ENCODE measurements at regions not wholly inside any gene's neighbourhood (a gene's known extent, or its start where the extent isn't known, plus 50 kb on each side); places are given as distances from the start of the nearest gene placed in this dataset.
"Not testable (repeated sequence)": the region's sequence is repeated elsewhere in the genome, so short reads cannot be mapped to it uniquely, and the experiment has no call there.

DNA sequence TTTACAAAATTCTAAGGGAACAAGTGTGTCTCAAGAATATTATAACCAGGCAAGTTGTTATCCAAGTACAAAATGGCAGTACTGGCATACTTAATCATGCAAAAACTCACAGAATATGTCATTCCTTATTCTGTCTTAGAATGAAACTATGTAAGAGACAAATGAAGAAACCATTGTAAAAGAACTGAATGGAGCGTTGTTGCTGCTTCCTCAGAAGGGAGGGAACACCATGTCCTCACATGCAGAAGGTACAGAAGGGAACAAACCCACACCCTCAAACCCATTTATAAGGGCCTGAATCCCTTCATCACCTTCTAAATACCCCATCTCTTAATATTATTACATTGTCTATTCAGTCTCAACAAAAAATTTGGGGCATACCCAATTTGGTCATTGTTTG is 960.0 kb downstream of the LTN1 start:
- not testable (repeated sequence) for DNase-seq

DNA sequence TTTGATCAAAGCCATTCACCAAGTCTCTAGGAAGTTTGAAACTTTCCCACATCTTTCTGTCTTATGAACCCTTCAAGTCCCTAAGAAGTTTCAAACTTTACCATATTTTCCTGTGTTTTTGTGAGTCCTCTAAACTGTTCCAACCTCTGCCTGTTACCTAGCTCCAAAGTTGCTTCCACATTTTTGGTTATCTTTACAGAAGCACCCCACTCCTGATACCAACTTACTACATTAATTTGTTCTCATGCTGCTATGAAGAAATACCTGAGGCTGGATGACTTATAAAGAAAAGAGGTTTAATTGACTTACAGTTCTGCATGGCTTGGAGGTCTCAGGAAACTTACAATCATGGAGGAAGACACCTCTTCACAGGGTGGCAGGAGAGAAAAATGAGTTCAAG is 961.6 kb downstream of the LTN1 start:
- not testable (repeated sequence) for DNase-seq

DNA sequence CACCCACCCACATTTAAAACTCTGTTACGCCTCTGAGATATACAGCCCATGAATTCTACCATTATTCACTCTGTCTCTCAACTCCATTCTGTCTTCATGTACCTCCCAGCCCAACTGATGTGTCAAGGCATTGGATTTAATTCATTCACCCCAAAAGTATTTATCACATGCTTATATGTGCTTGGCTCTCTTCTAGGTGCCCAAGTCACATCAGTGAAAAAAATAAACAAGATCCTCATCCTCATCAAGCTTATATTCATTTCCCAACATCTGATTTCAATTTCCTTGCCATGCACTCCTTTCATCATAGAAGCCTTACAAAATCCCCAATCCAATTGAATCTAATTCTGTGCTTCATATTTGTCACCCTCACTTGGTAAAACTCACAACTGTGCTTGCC is 967.6 kb downstream of the LTN1 start:
- no peak for DNase-seq

DNA sequence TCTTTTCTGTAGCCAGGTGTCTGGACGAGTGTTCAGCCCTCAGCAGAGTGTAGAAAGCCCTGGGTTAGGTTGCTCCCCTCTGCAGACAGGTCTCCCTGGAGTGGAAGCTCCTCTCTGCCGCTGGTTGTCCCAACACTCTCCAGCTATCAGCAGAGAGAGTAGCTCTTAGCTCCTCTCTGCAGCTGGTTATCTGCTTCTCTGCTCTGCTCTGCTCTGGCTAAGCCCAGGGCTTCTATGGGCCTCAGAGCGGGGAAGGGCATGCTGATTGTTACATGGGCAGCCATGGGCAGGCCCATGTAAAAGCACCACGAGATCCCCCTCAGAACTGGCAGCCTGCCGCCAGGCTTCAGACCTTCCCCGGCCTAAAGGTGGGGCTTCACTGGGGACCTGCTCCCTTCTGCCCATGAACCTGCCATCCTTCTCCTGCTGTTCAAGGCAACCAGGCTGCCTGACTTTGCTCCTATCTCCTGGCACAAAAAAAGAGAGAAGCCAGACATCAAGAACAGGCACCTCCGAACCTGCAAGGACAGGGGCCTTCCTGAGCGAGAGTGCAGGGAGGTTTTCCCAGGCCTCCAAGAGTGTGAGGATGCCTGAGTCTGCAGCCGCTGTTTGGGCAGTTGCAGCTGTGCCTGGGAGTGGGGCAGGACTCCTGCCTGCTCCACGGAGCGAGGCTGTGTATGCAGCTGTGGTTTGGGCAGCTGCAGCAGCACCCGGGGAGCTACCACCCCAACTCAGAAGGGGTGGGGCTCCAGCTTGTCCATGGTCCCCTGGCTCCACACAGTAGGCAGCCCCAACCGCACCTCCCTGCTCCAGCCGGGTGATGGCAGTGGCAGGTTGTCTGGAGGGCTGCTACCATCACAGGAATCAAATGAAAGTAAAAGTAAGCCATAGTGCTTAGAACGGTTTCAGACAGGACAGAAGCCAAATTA is 973.7 kb downstream of the LTN1 start:
- DNase-seq = no peak

DNA sequence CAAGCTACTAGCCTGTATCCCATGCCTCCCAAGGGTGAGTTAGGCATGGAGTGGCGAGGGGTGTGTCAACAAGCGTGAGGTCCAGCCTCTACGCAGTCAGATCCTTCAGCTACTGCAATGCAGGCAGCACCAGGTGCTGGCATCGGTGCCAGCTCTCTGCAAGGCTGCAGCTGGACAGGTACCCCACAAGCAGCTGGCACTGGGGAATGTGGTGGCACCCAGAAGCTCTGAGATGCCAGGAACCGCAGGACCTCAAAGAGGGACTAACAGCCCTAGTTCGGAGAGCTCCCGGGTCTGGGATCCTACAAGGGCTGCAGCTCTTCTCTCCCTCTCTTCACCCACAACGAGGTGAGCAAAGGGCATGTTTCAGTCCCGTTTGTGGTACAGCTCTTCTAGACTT is 974.5 kb downstream of the LTN1 start:
- no peak for DNase-seq

DNA sequence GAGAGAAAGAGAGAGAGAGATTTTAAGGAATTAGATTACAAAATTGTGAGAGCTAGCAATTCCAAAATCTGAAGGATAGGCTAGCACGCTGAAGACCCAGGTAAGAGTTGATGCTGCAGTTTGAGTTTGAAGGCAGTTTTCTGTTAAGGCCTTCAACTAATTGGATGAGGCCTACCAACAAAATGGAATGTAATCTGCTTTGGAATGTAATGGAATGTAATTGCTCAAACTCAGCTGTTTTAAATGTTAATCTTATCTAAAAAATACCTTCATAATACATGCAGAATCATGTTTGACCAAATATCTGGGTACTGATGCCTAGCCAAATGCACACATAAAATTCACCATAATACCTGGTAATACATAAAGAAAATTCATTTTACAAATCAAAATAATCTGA is 976.1 kb downstream of the LTN1 start:
- no peak for DNase-seq

DNA sequence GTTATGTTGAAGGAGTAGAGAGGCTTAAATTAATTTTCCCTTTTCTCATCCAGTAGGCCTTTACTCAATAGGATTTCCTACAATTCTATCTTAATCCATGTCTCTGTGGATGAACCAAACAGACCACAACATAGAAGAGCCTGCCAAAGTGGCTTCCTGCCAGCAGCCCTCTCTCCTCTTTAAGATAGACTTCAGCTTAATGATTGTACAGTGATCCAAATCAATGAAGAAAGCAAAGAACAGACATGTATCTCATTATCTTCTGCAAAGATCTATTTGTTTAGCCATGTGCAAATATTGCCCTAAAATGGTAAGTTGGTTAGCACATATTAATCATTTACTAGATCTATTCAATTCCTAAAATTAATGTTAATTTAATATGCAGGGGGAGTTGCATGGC is 979.6 kb downstream of the LTN1 start:
- DNase-seq = not testable (repeated sequence)

DNA sequence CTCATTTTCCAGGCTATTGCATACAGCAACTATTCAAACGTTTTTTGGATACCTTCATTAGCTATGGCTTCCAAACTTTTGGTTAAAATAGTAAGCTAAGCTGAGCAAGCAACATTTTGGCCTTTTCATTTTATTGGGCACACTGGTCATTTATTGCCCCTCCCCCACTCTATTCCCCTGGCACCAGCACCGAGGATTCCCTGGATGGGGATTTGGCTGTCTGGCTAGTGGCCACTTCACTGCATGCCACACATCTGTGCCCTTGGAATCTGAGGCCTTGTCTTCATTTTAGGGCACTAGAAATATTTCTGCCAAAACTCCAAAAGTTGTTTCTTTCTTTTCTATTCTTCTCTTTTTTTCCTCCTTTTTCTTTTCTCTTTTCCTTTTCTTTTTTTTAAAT is 980.7 kb downstream of the LTN1 start:
- DNase-seq = not testable (repeated sequence)

DNA sequence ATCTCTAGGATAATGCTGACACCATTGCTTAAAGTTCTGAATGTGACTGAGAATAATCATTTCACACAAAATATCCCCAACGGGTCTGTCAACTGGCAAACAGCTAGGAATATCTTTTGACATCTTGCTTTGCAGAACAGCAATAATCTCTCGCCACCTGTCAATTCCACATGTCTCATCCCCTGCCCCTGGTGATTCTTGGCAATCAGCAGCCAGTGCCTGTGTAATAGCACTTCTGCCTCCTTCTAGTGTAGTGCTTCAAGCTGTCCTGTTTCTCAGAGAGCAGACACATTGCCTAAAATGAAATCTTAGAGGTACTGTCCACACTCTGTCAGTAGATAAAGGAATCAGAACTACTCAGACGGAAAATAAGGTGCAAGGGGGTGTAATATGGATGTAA is 984.4 kb downstream of the LTN1 start:
- not testable (repeated sequence) for DNase-seq

DNA sequence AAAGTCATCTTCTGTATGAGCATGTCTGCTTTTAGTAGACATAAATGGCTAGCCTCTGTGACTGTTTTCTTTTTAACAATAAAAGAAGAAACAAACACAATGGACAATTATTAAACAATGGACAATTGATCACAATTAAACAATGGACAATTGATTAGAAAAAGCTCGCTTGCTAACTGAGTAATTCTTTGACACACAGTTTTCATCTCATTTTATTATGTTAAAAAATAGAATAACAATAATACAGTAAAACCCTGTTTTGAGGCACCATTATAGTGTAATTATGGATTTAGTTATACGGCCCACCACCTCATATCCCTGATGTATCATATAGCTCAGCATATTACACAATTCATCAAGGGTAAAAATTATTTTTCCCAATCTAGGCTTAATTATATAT is 989.0 kb downstream of the LTN1 start:
- DNase-seq = not testable (repeated sequence)

DNA sequence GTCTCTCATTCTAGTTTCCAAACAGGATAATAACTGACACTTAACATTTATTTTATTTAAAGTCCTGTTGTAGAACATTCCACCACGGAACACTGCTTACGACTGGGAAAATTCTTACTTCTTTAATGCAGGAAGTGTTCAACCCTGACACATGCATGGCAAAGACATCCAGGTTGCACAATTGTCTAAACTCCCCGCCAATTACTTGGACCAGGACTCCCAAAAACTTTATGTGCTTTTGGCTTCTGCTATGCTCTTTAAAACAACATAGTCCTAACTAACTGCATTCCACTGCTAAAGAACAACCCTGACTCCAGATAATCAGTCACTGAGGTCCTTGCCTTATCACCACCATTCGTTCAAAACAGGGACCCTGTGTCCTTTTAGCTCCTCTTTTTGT is 995.8 kb downstream of the LTN1 start:
- not testable (repeated sequence) for DNase-seq

DNA sequence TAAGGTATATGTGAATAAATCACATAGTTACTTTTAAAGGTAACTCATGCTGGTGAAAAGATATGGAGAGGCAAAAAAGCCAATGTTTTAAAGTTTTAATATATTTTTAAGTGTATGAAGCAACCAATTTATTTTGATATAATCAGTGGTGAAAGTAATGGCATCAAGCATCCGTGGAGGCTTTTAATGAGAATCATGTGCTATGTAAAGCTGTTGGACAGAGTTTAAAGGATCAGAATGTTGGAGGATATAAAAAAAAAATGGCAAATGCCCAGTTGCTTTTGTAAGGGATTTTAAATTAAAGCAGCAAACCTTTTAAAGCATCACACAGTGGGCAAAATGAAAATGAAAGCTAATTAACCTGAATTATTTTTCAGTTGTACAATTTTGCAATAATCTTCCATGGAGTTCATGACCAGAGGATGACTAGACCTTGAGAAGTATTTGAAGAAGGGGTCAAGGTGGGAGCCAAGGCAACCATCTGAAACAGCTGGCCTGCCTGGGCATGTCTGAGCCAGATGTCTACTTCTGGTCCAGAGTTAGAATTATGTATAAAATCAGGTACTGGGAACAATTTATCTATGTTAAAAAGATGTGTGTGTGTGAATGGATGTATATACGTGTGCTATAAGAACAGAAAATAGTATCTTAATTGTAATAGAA is 1007.9 kb downstream of the LTN1 start:
- not testable (repeated sequence) for DNase-seq

DNA sequence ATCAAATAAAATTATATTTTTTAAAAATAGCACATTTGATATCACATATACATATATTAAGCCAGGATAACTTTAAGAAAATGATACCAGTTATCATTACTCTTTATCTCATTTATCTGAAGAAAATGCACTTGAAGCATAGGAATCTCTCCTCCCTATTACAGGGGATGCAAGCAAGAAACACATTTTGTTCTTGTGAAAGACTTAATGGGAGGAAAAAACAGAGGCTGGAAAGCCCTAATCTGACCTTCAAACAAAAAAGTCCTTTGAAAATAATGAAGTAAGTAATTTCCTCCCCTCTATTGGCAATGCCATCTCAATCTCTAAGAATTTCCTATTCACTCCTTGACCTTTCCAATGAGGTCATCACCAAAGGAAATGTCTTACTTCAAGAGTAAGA is 1012.6 kb upstream of the ADAMTS5 start:
- not testable (repeated sequence) for DNase-seq

DNA sequence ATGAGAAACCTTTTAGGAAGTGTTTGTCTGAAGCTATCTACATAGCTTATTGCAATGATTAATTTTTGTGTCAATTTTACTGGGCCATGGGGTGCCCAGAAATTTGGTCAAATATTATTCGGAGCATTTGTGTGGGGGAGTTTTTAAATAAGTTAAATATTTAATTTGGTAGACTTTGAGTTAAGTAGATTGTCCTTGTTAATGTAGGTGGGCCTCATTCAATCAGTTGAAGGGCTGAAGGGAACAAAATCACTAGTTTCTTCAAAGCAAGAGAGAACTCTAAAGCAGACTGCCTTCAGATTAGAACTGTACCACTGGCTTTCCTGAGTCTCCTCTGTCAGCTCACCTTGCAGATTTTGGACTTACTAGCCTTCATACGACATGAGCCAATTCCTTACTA is 1008.6 kb upstream of the ADAMTS5 start:
- DNase-seq = no peak

DNA sequence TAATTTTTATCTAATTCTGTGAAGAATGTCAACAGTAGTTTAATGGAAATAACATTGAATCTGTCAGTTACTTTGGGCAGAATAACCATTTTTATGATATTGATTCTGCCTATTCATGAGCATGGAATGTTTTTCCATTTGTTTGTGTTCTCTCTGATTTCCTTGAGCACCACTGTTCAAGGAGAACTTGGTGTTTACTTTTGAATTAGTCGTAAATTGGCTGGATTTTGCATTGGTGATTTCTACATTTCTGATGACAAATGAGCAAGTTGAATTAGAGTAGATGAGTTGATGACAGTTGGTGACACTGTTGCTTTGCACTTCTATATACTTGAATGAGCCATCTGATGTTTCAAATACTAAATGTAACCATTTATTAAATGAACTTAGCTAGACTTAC is 1007.3 kb upstream of the ADAMTS5 start:
- not testable (repeated sequence) for DNase-seq

DNA sequence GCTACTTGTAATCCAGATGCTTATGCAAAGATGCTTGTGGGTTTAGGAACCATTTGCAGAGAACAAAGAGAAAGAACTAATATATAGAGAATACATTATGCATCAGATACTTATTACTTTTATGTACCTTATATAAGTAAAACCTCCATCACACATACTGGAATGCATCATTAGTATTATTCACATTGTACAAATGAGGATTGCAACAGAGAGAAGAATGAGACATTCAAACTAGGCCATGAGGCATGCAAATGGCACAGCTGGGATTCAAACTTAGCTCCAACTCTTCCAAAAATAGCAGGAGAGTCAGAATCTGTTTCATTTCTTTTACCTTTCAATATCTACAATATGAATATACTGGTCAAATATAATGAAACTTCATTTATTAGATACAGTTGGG is 1001.4 kb upstream of the ADAMTS5 start:
- not testable (repeated sequence) for DNase-seq

DNA sequence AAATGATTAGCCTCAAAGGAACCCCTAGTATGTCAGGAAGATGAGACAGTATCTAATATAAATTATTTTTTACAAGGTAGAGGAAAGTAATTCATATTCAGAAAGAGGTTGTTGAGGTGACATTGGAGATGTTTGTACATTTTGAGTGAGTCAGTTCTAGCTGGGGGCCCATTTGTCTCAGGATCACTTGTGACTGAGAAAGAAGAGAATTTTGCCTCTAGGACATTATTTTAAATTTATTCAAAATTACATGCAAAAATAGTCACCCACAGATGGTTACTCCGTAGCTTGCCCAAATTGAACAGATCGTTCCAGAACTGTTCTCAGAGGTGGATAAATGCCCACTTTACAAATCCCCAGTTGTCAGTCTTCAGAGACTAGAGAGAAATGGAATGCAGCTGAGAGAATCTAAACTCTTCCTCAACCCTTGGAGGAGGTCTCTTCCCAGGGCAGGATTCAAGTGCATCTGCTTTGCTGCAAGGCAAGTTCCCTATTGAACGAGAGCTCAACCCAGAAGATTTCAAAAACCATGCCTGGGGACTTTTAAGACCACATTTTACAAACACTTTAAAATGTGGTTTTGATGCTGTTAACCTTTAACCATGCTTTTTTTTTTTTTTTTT is 987.8 kb upstream of the ADAMTS5 start:
- no peak for DNase-seq

DNA sequence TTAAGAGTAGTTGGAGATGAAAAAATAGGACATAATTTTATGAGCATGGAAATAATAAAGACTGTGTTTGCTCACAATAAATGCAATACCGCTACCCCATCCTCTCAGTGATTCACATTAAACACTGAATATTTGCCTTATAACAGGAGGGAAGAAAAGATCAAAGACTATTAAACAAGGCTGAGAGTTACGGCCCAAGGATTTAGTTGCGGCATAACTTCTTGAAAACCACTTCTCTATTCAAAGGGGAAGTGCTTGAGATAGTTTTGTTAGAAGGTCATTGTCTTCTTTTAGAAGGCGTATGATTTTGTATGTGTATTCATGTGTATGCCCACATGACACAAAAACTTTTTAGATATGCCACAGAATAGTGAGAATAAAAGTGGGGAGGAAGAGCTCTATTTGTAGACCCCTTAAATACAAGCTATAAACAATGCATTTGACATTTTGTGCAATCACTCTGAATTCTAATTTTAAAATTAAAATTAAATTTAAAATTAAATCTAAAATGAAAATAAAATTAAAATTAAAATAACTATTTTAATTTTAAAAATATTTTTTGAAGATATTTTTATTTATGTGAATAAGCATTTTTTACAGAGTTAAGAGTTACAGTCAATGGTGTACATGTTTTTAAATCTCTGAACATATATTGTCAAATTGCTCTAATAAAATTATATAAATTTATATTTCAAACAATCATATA is 986.6 kb upstream of the ADAMTS5 start:
- DNase-seq = no peak

DNA sequence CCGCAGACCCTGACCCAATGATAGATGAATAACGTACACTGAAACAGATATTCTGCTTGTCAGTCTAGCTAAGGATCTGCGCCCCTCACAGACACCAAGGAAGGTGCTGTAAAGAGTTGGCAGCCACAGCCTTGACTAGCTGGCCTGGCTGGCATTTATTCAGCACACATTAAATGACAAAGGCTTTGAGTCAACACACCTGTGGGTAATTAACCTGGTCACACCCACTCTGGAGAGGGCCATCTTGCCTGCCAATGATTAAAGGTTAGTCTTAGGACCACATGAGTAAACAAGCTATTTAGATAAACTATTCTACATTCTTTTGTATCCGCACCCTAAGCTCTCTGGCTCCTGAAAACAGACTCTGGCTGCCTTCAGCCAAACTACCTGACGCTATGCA is 982.2 kb upstream of the ADAMTS5 start:
- not testable (repeated sequence) for DNase-seq

DNA sequence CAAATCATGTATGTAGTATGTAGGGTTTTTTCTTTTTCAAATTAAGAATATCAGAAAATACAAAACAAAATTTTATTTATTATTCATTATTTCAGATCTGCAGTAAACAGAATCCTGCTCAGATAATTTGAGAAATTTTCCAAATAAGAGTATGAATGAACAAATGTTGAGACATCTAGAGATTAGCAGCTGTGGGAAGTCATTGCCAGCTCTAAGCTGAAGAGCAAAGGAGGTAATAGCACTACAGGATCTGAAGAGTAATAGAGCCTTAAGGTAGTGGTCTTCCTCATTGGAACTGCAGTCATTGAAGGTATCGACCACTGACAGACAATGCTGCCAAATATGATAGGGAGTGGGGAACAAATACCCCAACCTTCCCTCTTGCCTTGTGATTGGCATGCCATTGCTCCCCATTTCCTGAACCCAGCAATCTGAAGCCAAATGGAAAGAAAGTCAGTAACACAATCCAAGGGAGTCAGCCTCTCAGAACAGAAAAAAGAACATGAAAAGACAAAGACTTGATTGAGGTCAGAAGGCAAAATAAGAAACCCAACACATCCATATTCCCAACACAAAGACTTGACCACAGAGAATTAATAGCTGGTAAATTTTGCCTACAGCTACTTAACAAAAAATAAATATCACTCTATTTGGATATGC is 963.4 kb upstream of the ADAMTS5 start:
- DNase-seq = not testable (repeated sequence)

DNA sequence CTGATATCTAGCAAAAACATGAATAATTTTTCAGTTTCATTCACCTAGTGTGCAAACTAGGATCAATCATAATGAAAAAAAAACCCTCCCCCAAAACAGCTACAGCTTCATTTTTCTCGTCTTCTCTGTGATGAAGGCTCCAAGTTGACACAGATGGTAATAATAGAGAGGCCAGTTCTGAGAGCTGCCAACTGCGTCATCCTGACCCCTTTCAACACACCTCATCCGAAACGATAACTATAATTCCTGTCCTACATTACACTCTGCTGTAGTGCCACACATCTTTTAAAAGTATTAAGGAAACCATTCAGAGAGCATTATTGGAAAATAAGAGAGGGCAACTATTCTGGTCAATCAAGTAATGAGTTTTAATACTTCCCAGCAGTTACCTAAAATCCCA is 962.3 kb upstream of the ADAMTS5 start:
- DNase-seq = not testable (repeated sequence)

DNA sequence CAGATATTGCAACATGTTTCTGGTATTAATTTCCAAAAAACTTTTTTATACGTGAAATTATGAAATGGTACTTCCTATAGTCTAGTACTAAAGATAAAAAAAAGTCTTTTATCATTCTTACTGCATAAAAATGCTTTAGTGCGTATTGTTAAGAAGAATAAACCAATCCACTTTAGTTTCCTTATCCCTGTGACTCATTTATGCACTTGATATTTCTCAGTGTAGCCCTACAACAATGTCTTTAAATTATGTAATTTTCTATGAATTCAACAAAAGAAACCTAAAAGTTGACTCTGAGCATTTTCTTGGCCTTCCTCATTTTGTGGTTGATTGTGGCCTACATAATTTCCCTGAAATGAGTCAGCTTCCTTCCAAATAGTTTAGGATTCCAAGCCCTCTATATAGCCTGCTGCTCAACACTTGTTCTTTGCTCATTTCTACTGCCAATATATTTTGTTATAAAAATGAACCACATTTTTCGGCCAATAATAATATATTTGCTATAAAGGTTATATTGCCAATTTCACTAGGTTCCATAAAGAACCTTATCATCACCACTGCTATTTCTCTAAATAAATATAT is 961.7 kb upstream of the ADAMTS5 start:
- not testable (repeated sequence) for DNase-seq

All from stimulated activated CD4-positive, alpha-beta T cell treated with anti-CD3 and anti-CD28 coated beads, Interleukin-4, amount 100 ng/mL, for 24 hours (primary cell).